ENCODE measurements at regions not wholly inside any gene's neighbourhood (a gene's known extent, or its start where the extent isn't known, plus 50 kb on each side); places are given as distances from the start of the nearest gene placed in this dataset.
"Not testable (repeated sequence)": the region's sequence is repeated elsewhere in the genome, so short reads cannot be mapped to it uniquely, and the experiment has no call there.

DNA sequence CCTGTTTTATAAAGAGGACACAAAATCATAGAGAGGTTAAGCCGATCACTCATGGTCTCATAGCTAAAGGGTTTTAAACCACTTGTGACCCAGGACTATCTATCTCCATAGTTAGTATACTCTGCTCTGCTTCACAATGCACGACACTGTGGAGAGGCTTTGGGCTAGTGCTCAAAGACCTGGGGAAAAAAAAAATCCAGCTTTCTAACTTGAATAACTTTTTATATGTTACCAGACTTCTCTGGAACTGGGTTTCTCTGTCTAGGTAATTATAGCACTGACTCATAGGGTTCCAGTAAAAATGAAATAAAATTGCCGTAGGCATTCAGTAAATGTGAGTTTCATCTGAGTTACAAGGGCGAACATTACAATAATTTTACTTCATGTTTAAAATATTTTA lies 273.7 kb upstream of the TECRL start:
- TF ChIP-seq CTCF (IDR thresholded peaks at IDR 0.05; ENCODE audit: insufficient read depth, low read length) (no peak), POLR2AphosphoS5 (IDR thresholded peaks at IDR 0.05; ENCODE audit: low read depth) (no peak), GABPA (IDR thresholded peaks at IDR 0.05; ENCODE audit: low read depth) (no peak), SPI1 (IDR thresholded peaks at IDR 0.05; ENCODE audit: borderline replicate concordance, low read depth) (no peak)
- TF ChIP-seq, protein P1, sequence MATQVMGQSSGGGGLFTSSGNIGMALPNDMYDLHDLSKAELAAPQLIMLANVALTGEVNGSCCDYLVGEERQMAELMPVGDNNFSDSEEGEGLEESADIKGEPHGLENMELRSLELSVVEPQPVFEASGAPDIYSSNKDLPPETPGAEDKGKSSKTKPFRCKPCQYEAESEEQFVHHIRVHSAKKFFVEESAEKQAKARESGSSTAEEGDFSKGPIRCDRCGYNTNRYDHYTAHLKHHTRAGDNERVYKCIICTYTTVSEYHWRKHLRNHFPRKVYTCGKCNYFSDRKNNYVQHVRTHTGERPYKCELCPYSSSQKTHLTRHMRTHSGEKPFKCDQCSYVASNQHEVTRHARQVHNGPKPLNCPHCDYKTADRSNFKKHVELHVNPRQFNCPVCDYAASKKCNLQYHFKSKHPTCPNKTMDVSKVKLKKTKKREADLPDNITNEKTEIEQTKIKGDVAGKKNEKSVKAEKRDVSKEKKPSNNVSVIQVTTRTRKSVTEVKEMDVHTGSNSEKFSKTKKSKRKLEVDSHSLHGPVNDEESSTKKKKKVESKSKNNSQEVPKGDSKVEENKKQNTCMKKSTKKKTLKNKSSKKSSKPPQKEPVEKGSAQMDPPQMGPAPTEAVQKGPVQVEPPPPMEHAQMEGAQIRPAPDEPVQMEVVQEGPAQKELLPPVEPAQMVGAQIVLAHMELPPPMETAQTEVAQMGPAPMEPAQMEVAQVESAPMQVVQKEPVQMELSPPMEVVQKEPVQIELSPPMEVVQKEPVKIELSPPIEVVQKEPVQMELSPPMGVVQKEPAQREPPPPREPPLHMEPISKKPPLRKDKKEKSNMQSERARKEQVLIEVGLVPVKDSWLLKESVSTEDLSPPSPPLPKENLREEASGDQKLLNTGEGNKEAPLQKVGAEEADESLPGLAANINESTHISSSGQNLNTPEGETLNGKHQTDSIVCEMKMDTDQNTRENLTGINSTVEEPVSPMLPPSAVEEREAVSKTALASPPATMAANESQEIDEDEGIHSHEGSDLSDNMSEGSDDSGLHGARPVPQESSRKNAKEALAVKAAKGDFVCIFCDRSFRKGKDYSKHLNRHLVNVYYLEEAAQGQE (IDR thresholded peaks at IDR 0.05; ENCODE audit: insufficient replicate concordance, low read depth), result no peak
- H3K27ac ChIP-seq (replicated peaks), result no peak overlapping the region
- no peak overlapping the region for H3K4me3 ChIP-seq (replicated peaks; ENCODE audit: insufficient read depth, low read length)
- no peak for DNase-seq (ENCODE audit: low read depth in 1 of 2, low spot score in 1 of 2)
- H3K27me3 ChIP-seq (ENCODE audit: insufficient read depth, poor library complexity, severe bottlenecking), result no peaks in the 10 kb centered on the region

- TF ChIP-seq, protein P1 (IDR thresholded peaks at IDR 0.05; ENCODE audit: insufficient replicate concordance, low read depth), result no peak
- TF ChIP-seq GABPA (IDR thresholded peaks at IDR 0.05; ENCODE audit: low read depth) (no peak), POLR2AphosphoS5 (IDR thresholded peaks at IDR 0.05; ENCODE audit: low read depth) (no peak), SPI1 (IDR thresholded peaks at IDR 0.05; ENCODE audit: borderline replicate concordance, low read depth) (no peak), CTCF (IDR thresholded peaks at IDR 0.05; ENCODE audit: insufficient read depth, low read length) (no peak)
- Histone ChIP-seq H3K27me3 (ENCODE audit: insufficient read depth, poor library complexity, severe bottlenecking) (no peaks in the 10 kb centered on the region), H3K4me3 (replicated peaks; ENCODE audit: insufficient read depth, low read length) (no peak overlapping the region), H3K27ac (replicated peaks) (no peak overlapping the region)
- no peak for DNase-seq (ENCODE audit: low read depth in 1 of 2, low spot score in 1 of 2)
These were observed 273.2 kb upstream of the TECRL start for GRCh38 chr4:64682481-64682880.

DNA sequence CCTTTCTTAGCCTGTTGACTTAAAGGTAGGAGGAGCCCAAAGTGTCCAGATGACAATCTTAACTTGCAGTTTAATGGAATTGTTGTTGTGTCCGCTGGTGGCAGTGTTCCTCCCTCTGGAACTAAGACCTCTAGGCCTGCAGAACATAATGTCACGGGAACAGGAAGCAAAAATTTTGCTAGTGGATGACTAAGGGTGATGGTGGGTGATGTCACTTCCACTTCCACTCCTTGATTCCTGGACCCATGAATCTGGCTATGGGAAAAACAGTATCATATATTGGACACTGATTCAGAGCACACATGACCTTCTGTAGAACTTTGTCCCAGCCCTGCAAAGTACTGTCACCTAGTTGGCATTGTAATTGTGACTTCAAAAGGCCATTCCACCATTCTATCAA lies 263.9 kb upstream of the TECRL start:
- H3K27ac ChIP-seq (replicated peaks); H3K4me3 ChIP-seq (replicated peaks; ENCODE audit: insufficient read depth, low read length); DNase-seq (ENCODE audit: low read depth in 1 of 2, low spot score in 1 of 2); H3K27me3 ChIP-seq (ENCODE audit: insufficient read depth, poor library complexity, severe bottlenecking): not testable (repeated sequence)

DNA sequence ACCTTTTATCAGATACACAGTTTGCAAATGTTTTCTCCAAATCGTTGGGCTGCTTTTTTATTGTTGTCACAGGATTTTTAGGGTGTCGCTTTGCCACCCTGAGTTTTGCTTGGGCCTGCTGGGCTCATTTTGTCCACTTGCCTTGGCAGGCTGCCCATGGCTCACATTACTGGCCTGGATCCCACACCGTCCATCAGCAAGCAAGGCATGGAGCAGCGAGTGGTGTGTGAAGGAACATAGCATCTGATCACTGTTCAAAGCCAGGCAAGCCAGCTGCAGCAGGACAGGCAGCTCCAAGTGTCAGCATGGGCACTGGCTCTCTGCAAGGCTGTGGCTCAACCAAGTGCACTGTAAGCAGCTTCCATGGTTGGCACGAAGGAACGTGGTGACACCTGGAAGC lies 261.4 kb upstream of the TECRL start:
- H3K4me3 ChIP-seq (replicated peaks; ENCODE audit: insufficient read depth, low read length), result no peak overlapping the region

More for the DNA sequence above, 261.4 kb upstream of the TECRL start:
- Histone ChIP-seq H3K27ac (replicated peaks) (no peak overlapping the region), H3K27me3 (ENCODE audit: insufficient read depth, poor library complexity, severe bottlenecking) (no peaks in the 10 kb centered on the region)
- TF ChIP-seq, protein P1 (IDR thresholded peaks at IDR 0.05; ENCODE audit: insufficient replicate concordance, low read depth), result no peak
- TF ChIP-seq POLR2AphosphoS5 (IDR thresholded peaks at IDR 0.05; ENCODE audit: low read depth) (no peak), GABPA (IDR thresholded peaks at IDR 0.05; ENCODE audit: low read depth) (no peak), CTCF (IDR thresholded peaks at IDR 0.05; ENCODE audit: insufficient read depth, low read length) (no peak), SPI1 (IDR thresholded peaks at IDR 0.05; ENCODE audit: borderline replicate concordance, low read depth) (no peak)
- DNase-seq (ENCODE audit: low read depth in 1 of 2, low spot score in 1 of 2), result no peak
